WTC11 (cell line): ENCODE measurements at regions not wholly inside any gene's neighbourhood (a gene's known extent, or its start where the extent isn't known, plus 50 kb on each side); places are given as distances from the start of the nearest gene placed in this dataset.

Experiments used
- ATAC-seq: fragments of 200-7000 bp; cut with Tn5 transposase; 2 replicates; pipeline ENCODE4 v1.10.0; 2021; ENCODE audit warnings: mild to moderate bottlenecking, moderate library complexity
- CTCF ChIA-PET: fragments of 300-600 bp; sonication (Branson Sonifier 250); formaldehyde crosslinking; loops from one replicate; lab custom pipeline; 2021; ENCODE audit warnings: antibody characterized with exemption; lab: Charles Lee
- POLR2A ChIA-PET: fragments of 350-600 bp; sonication (Branson Sonifier 250); formaldehyde crosslinking; loops from one replicate; lab custom pipeline; 2021; ENCODE audit warnings: antibody characterized with exemption; lab: Charles Lee
- DNase-seq: peaks from one replicate; pipeline ENCODE4 v3.0.0; 2021; ENCODE audit warnings: low spot score
- H3K27ac Mint-ChIP-seq: 2 replicates; pipeline ENCODE4 v1.8.0; 2021; ENCODE audit warnings: mixed read lengths
- H3K27me3 Mint-ChIP-seq: 2 replicates; pipeline ENCODE4 v1.8.0; 2021; ENCODE audit warnings: low read depth, mild to moderate bottlenecking, moderate library complexity, mixed read lengths
- H3K36me3 Mint-ChIP-seq: 2 replicates; pipeline ENCODE4 v1.8.0; 2021; ENCODE audit warnings: mixed read lengths
- H3K4me1 Mint-ChIP-seq: 2 replicates; pipeline ENCODE4 v1.8.0; 2022; ENCODE audit warnings: mixed read lengths
- H3K4me3 Mint-ChIP-seq: 2 replicates; pipeline ENCODE4 v1.8.0; 2021; ENCODE audit warnings: mild to moderate bottlenecking, moderate library complexity, mixed read lengths
- H3K9me3 Mint-ChIP-seq: 2 replicates; pipeline ENCODE4 v1.8.0; 2021; ENCODE audit warnings: mixed read lengths
- ARID4B ChIP-seq: sonication (generic); formaldehyde crosslinking; IDR thresholded peaks from 2 replicates; pipeline ENCODE4 v1.8.0; 2023; ENCODE audit warnings: missing genetic modification reagents, mild to moderate bottlenecking, borderline replicate concordance
- CTCF ChIP-seq: fragments of 200-600 bp; IDR thresholded peaks from 2 replicates; pipeline ENCODE4 v1.8.0; 2022; ENCODE audit warnings: antibody characterized with exemption
- E2F5 ChIP-seq: sonication (generic); formaldehyde crosslinking; IDR thresholded peaks from 2 replicates; pipeline ENCODE4 v1.8.1; 2022; ENCODE audit warnings: mild to moderate bottlenecking, moderate library complexity, missing genetic modification reagents
- GABPB1 ChIP-seq: sonication (generic); formaldehyde crosslinking; IDR thresholded peaks from 2 replicates; pipeline ENCODE4 v1.8.1; 2023; ENCODE audit warnings: mild to moderate bottlenecking, missing genetic modification reagents
- IRF2 ChIP-seq: sonication (generic); formaldehyde crosslinking; IDR thresholded peaks from 2 replicates; pipeline ENCODE4 v1.8.0; 2022; ENCODE audit warnings: low read depth, missing genetic modification reagents, borderline replicate concordance
- JUN ChIP-seq: sonication (generic); formaldehyde crosslinking; IDR thresholded peaks from 2 replicates; pipeline ENCODE4 v1.8.0; 2023; ENCODE audit warnings: mild to moderate bottlenecking, missing genetic modification reagents
- MLX ChIP-seq: sonication (generic); formaldehyde crosslinking; IDR thresholded peaks from 2 replicates; pipeline ENCODE4 v1.8.1; 2023; ENCODE audit warnings: mild to moderate bottlenecking, missing genetic modification reagents, moderate library complexity
- MXD4 ChIP-seq: fragments of 250-450 bp; sonication (Bioruptor Pico); IDR thresholded peaks from 2 replicates; pipeline ENCODE4 v1.8.0; 2021; ENCODE audit warnings: mild to moderate bottlenecking, moderate library complexity, borderline replicate concordance
- MYBL2 ChIP-seq: sonication (generic); formaldehyde crosslinking; IDR thresholded peaks from 2 replicates; pipeline ENCODE4 v1.8.1; 2023; ENCODE audit warnings: mild to moderate bottlenecking, moderate library complexity, missing genetic modification reagents
- NR3C1 ChIP-seq: sonication (generic); formaldehyde crosslinking; conservative IDR thresholded peaks from 2 replicates; pipeline ENCODE4 v1.8.1; 2023; ENCODE audit warnings: low read depth, mild to moderate bottlenecking, missing genetic modification reagents
- PRDM15 ChIP-seq: sonication (generic); formaldehyde crosslinking; IDR thresholded peaks from 2 replicates; pipeline ENCODE4 v1.8.0; 2022; ENCODE audit warnings: missing genetic modification reagents
- RELA ChIP-seq: sonication (generic); formaldehyde crosslinking; IDR thresholded peaks from 2 replicates; pipeline ENCODE4 v1.8.1; 2022; ENCODE audit warnings: missing genetic modification reagents, mild to moderate bottlenecking, borderline replicate concordance
- RORB ChIP-seq: fragments of 250-450 bp; sonication (Bioruptor Pico); IDR thresholded peaks from 2 replicates; pipeline ENCODE4 v1.9.0; 2021; ENCODE audit warnings: mild to moderate bottlenecking
- SP1 ChIP-seq: sonication (generic); formaldehyde crosslinking; conservative IDR thresholded peaks from 2 replicates; pipeline ENCODE4 v1.8.1; 2022; ENCODE audit warnings: missing genetic modification reagents
- ZNF219 ChIP-seq: sonication (generic); formaldehyde crosslinking; IDR thresholded peaks from 2 replicates; pipeline ENCODE4 v1.8.0; 2023; ENCODE audit warnings: missing genetic modification reagents, mild to moderate bottlenecking, borderline replicate concordance
- ZNF232 ChIP-seq: sonication (generic); formaldehyde crosslinking; IDR thresholded peaks from 2 replicates; pipeline ENCODE4 v1.8.0; 2022; ENCODE audit warnings: mild to moderate bottlenecking, missing genetic modification reagents
- ZNF423 ChIP-seq: fragments of 250-450 bp; sonication (Bioruptor Pico); IDR thresholded peaks from 2 replicates; pipeline ENCODE4 v2.1.2; 2022; ENCODE audit warnings: mild to moderate bottlenecking, moderate library complexity
- TF ChIP-seq, protein P1 (sequence below): sonication (generic); formaldehyde crosslinking; IDR thresholded peaks from 2 replicates; pipeline ENCODE4 v1.8.1; 2022; ENCODE audit warnings: missing genetic modification reagents, borderline replicate concordance
- TF ChIP-seq, protein P2 (sequence below): sonication (generic); formaldehyde crosslinking; IDR thresholded peaks from 2 replicates; pipeline ENCODE4 v1.8.1; 2022; ENCODE audit warnings: mild to moderate bottlenecking, missing genetic modification reagents, moderate library complexity, borderline replicate concordance

GRCh38 chr3:104696470-104696869 is 670.2 kb upstream of the ALCAM start (continued):
- TF ChIP-seq, protein P1, sequence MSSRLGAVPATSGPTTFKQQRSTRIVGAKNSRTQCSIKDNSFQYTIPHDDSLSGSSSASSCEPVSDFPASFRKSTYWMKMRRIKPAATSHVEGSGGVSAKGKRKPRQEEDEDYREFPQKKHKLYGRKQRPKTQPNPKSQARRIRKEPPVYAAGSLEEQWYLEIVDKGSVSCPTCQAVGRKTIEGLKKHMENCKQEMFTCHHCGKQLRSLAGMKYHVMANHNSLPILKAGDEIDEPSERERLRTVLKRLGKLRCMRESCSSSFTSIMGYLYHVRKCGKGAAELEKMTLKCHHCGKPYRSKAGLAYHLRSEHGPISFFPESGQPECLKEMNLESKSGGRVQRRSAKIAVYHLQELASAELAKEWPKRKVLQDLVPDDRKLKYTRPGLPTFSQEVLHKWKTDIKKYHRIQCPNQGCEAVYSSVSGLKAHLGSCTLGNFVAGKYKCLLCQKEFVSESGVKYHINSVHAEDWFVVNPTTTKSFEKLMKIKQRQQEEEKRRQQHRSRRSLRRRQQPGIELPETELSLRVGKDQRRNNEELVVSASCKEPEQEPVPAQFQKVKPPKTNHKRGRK, result no peak

GRCh38 chr3:104711406-104711805 is 655.3 kb upstream of the ALCAM start:
- no peak for DNase-seq
- no peak overlapping the region for H3K27ac Mint-ChIP-seq
- H3K27me3 Mint-ChIP-seq, result no peaks in the 10 kb centered on the region
- no peak for TF ChIP-seq ZNF219 (CRISPR knock-in tag)
- no peak for TF ChIP-seq RELA
- no peak for TF ChIP-seq ZNF232 (CRISPR knock-in tag)
- no peak for TF ChIP-seq RORB (CRISPR knock-in tag)
- no peak for TF ChIP-seq PRDM15 (CRISPR knock-in tag)
- TF ChIP-seq ARID4B (CRISPR knock-in tag), result no peak
- TF ChIP-seq, protein P2, sequence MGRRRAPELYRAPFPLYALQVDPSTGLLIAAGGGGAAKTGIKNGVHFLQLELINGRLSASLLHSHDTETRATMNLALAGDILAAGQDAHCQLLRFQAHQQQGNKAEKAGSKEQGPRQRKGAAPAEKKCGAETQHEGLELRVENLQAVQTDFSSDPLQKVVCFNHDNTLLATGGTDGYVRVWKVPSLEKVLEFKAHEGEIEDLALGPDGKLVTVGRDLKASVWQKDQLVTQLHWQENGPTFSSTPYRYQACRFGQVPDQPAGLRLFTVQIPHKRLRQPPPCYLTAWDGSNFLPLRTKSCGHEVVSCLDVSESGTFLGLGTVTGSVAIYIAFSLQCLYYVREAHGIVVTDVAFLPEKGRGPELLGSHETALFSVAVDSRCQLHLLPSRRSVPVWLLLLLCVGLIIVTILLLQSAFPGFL (CRISPR knock-in tag), result no peak
- TF ChIP-seq ZNF423 (CRISPR knock-in tag), result no peak
- no peak for TF ChIP-seq MLX (CRISPR knock-in tag)
- TF ChIP-seq NR3C1 (CRISPR knock-in tag), result no peak
- TF ChIP-seq JUN, result no peak
- TF ChIP-seq CTCF, result no peak
- no peak for TF ChIP-seq MYBL2
- TF ChIP-seq E2F5, result no peak
- no peak for TF ChIP-seq SP1 (CRISPR knock-in tag)
- no peak for TF ChIP-seq IRF2 (CRISPR knock-in tag)
- TF ChIP-seq MXD4 (CRISPR knock-in tag), result no peak
- TF ChIP-seq GABPB1, result no peak
- ATAC-seq, result no peak
- H3K9me3 Mint-ChIP-seq, result no peaks in the 10 kb centered on the region
- POLR2A ChIA-PET, result no interaction called here
- no peaks in the 10 kb centered on the region for H3K4me1 Mint-ChIP-seq
- no peaks in the 10 kb centered on the region for H3K36me3 Mint-ChIP-seq
- no peak overlapping the region for H3K4me3 Mint-ChIP-seq
- CTCF ChIA-PET, result no interaction called here
